ENCODE measurements at regions not wholly inside any gene's neighbourhood (a gene's known extent, or its start where the extent isn't known, plus 50 kb on each side); places are given as distances from the start of the nearest gene placed in this dataset.

GRCh38 chr2:138276339-138276738, 225.2 kb upstream of the SPOPL start:
- no peak for TF ChIP-seq EZH2 (IDR thresholded peaks at IDR 0.05; ENCODE audit: insufficient read depth, low read length)
- no peak for TF ChIP-seq CTCF (IDR thresholded peaks at IDR 0.05; ENCODE audit: insufficient read depth, low read depth, low read length)
